OCI-LY7 (cell line): ENCODE measurements at regions not wholly inside any gene's neighbourhood (a gene's known extent, or its start where the extent isn't known, plus 50 kb on each side); places are given as distances from the start of the nearest gene placed in this dataset.

ENCODE experiments used
- CTCF ChIP-seq: fragments of 200-600 bp; sonication (generic); conservative IDR thresholded peaks from 2 replicates; pipeline ENCODE4 v1.5.1; 2014; ENCODE audit warnings: mild to moderate bottlenecking, antibody characterized with exemption, low read length, moderate library complexity, mixed read lengths
- EZH2phosphoT487 ChIP-seq: fragments of 200-600 bp; sonication (generic); IDR thresholded peaks from 2 replicates; pipeline ENCODE4 v1.6.1; 2018; ENCODE audit warnings: low read depth, borderline replicate concordance, mild to moderate bottlenecking, mixed run types, antibody characterized with exemption, low read length, moderate library complexity, mixed read lengths

- TF ChIP-seq CTCF (no peak), EZH2phosphoT487 (no peak)
Measured at GRCh38 chr10:71007516-71007915, 119.2 kb upstream of the PCBD1 start.
